ENCODE measurements at regions not wholly inside any gene's neighbourhood (a gene's known extent, or its start where the extent isn't known, plus 50 kb on each side); places are given as distances from the start of the nearest gene placed in this dataset.

DNA sequence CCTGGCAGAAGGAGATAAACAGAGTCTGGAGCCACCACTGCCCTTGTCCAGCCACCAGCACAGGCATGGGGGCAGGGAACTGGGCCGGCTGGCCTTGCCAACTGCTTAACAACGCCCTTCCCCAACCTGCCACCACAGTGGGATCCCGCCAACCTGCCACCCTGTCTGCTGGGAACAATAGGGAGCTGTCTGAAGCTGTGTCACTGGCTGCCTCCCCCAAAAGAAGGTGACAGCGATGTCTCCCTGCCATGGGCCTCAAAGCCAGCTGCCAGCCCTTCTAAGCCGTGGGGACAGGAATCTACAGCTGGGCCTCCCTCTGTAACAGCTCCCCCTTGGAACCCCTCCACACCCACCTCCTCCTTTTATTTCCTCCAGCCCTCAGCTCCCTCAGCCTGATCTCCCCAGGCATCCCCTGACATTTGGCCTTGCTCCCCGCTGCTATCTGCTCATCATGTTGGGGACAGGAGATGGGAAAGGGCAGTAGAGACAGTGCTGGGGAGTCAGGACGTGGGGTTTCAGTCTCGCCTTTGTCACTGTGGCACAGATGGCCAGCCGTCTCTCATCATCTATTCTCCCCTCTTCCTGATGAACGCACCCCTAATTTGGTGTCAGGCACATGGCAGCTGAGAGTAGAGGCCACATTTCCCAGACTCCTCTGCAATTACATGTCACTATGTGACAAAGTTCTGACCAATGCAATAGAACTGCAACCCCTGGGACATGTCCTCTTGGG, 51.3 kb upstream of the PRDM11 start:
- no peaks in the 10 kb centered on the region for H3F3A ChIP-seq (replicated peaks; ENCODE audit: insufficient read depth)
- peaks cover 10% of the 10 kb centered on the region; the same call in 1 of the 2 replicates for H3K27me3 ChIP-seq (ENCODE audit: insufficient read depth)
- DNase-seq: no peak
- no peak overlapping the region for H3K4me2 ChIP-seq
- no peak overlapping the region for H3K27ac ChIP-seq (ENCODE audit: low read depth in 2 of 2, low read length in 1 of 2)
- H3K79me2 ChIP-seq (ENCODE audit: insufficient read depth): no peaks in the 10 kb centered on the region
- no peaks in the 10 kb centered on the region for H4K20me1 ChIP-seq (ENCODE audit: insufficient read depth)
- H3K4me3 ChIP-seq (ENCODE audit: low read depth in 2 of 2, low read length in 1 of 2): no peak overlapping the region
- H3K9me3 ChIP-seq: no peaks in the 10 kb centered on the region
- TF ChIP-seq CHD2 (IDR thresholded peaks at IDR 0.05; ENCODE audit: low read length, partially characterized antibody): no peak
- no peak for TF ChIP-seq RAD21 (IDR thresholded peaks at IDR 0.05; ENCODE audit: low read length)
- TF ChIP-seq, protein P1, sequence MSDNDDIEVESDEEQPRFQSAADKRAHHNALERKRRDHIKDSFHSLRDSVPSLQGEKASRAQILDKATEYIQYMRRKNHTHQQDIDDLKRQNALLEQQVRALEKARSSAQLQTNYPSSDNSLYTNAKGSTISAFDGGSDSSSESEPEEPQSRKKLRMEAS (IDR thresholded peaks at IDR 0.05; ENCODE audit: low read depth): no peak
- TF ChIP-seq, protein P2, sequence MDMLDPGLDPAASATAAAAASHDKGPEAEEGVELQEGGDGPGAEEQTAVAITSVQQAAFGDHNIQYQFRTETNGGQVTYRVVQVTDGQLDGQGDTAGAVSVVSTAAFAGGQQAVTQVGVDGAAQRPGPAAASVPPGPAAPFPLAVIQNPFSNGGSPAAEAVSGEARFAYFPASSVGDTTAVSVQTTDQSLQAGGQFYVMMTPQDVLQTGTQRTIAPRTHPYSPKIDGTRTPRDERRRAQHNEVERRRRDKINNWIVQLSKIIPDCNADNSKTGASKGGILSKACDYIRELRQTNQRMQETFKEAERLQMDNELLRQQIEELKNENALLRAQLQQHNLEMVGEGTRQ (IDR thresholded peaks at IDR 0.05; ENCODE audit: borderline replicate concordance, low read depth, low read length): no peak
- TF ChIP-seq, protein P3, sequence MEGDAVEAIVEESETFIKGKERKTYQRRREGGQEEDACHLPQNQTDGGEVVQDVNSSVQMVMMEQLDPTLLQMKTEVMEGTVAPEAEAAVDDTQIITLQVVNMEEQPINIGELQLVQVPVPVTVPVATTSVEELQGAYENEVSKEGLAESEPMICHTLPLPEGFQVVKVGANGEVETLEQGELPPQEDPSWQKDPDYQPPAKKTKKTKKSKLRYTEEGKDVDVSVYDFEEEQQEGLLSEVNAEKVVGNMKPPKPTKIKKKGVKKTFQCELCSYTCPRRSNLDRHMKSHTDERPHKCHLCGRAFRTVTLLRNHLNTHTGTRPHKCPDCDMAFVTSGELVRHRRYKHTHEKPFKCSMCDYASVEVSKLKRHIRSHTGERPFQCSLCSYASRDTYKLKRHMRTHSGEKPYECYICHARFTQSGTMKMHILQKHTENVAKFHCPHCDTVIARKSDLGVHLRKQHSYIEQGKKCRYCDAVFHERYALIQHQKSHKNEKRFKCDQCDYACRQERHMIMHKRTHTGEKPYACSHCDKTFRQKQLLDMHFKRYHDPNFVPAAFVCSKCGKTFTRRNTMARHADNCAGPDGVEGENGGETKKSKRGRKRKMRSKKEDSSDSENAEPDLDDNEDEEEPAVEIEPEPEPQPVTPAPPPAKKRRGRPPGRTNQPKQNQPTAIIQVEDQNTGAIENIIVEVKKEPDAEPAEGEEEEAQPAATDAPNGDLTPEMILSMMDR (IDR thresholded peaks at IDR 0.05): no peak
- no peak for TF ChIP-seq MXI1 (IDR thresholded peaks at IDR 0.05; ENCODE audit: low read depth, low read length)
- no peak for TF ChIP-seq POLR2AphosphoS5 (IDR thresholded peaks at IDR 0.05; ENCODE audit: low read depth, low read length)
- TF ChIP-seq NRF1 (IDR thresholded peaks at IDR 0.05; ENCODE audit: low read depth, low read length): no peak
- TF ChIP-seq, protein P4, sequence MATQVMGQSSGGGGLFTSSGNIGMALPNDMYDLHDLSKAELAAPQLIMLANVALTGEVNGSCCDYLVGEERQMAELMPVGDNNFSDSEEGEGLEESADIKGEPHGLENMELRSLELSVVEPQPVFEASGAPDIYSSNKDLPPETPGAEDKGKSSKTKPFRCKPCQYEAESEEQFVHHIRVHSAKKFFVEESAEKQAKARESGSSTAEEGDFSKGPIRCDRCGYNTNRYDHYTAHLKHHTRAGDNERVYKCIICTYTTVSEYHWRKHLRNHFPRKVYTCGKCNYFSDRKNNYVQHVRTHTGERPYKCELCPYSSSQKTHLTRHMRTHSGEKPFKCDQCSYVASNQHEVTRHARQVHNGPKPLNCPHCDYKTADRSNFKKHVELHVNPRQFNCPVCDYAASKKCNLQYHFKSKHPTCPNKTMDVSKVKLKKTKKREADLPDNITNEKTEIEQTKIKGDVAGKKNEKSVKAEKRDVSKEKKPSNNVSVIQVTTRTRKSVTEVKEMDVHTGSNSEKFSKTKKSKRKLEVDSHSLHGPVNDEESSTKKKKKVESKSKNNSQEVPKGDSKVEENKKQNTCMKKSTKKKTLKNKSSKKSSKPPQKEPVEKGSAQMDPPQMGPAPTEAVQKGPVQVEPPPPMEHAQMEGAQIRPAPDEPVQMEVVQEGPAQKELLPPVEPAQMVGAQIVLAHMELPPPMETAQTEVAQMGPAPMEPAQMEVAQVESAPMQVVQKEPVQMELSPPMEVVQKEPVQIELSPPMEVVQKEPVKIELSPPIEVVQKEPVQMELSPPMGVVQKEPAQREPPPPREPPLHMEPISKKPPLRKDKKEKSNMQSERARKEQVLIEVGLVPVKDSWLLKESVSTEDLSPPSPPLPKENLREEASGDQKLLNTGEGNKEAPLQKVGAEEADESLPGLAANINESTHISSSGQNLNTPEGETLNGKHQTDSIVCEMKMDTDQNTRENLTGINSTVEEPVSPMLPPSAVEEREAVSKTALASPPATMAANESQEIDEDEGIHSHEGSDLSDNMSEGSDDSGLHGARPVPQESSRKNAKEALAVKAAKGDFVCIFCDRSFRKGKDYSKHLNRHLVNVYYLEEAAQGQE (IDR thresholded peaks at IDR 0.05; ENCODE audit: low read depth, low read length): no peak
- TF ChIP-seq JUND (IDR thresholded peaks at IDR 0.05): no peak
- TF ChIP-seq, protein P5, sequence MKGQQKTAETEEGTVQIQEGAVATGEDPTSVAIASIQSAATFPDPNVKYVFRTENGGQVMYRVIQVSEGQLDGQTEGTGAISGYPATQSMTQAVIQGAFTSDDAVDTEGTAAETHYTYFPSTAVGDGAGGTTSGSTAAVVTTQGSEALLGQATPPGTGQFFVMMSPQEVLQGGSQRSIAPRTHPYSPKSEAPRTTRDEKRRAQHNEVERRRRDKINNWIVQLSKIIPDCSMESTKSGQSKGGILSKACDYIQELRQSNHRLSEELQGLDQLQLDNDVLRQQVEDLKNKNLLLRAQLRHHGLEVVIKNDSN (IDR thresholded peaks at IDR 0.05; ENCODE audit: borderline replicate concordance, low read depth): no peak
- no peak for TF ChIP-seq EP300 (IDR thresholded peaks at IDR 0.05; ENCODE audit: borderline replicate concordance in 1 of 2, low read depth in 1 of 2, low read length in 1 of 2)
- ChIA-PET CTCF (interaction anchor here (0.6 to 26.5 kb wide), 7 partner anchors 8 to 158 kb away, joined by 3 to 1245 read pairs (median 3); no protein-coding TSS in a partner anchor), POLR2A (no interaction called here)
- H3K9me2 ChIP-seq: no peaks in the 10 kb centered on the region
- no peak overlapping the region for H3K9ac ChIP-seq
- no peaks in the 10 kb centered on the region for H3K36me3 ChIP-seq (replicated peaks in 1 of 2; ENCODE audit: control insufficient read depth in 1 of 2, insufficient read depth in 2 of 2, low read length in 1 of 2)
- H3K4me1 ChIP-seq (ENCODE audit: control insufficient read depth in 1 of 2, insufficient read depth in 2 of 2, low read depth in 1 of 2, low read length in 1 of 2): no peaks in the 10 kb centered on the region; a peak in 1 of 4 replicates
- 69% methylated on average over 7 of the region's 10 CpGs for WGBS (ENCODE audit: low lambda C conversion rate)
- no peak overlapping the region for H2AFZ ChIP-seq (ENCODE audit: low read depth)

All from SK-N-SH (cell line).